HCT116 (cell line): ENCODE measurements at regions not wholly inside any gene's neighbourhood (a gene's known extent, or its start where the extent isn't known, plus 50 kb on each side); places are given as distances from the start of the nearest gene placed in this dataset.

Source experiments
- ATAC-seq: fragments of 200-7000 bp; cut with Tn5 transposase; 2 replicates; pipeline ENCODE4 v1.9.1; 2020; ENCODE audit warnings: mild to moderate bottlenecking, moderate library complexity
- BruUV-seq: library from RNA; stranded (reverse); fragments of 400-500 nt; replicated peaks from 2 replicates; lab custom pipeline; 2021; lab: Mats Ljungman, UMichigan
- CTCF ChIA-PET: fragments of 300-600 bp; sonication (Branson Sonifier 250); formaldehyde crosslinking; loops from one replicate; lab custom pipeline; 2021; ENCODE audit warnings: antibody characterized with exemption; lab: Charles Lee
- POLR2A ChIA-PET: fragments of 300-600, 350-600 bp; sonication (Branson Sonifier 250); formaldehyde crosslinking; loops from one replicate; lab custom pipeline; 2021; ENCODE audit warnings: antibody characterized with exemption; lab: Charles Lee
- RAD21 ChIA-PET, 2 experiments: fragments of 300-600 bp; sonication (Branson Sonifier 250); formaldehyde crosslinking; loops; one replicate each; lab custom pipeline; 2023; ENCODE audit warnings: low total read pairs in 2 of 2; ENCODE audit not compliant: uncharacterized antibody in 2 of 2, unreplicated experiment in 2 of 2, low non-redundant PET in 1 of 2; lab: Charles Lee
- DNase-seq: peaks from one replicate; pipeline ENCODE4 v3.0.0-alpha.2; 2010; ENCODE audit warnings: low read depth, low spot score
- H2AFZ ChIP-seq: fragments of 200-600 bp; shearing (Covaris generic), sonication (generic); 2 replicates; pipeline ENCODE4 v1.6.1; 2017; ENCODE audit warnings: low read depth, mixed run types, mixed read lengths, antibody characterized with exemption, low read length; ENCODE audit not compliant: poor library complexity, severe bottlenecking
- H3K27ac ChIP-seq: 2 replicates; pipeline ENCODE4 v1.5.1; 2012; ENCODE audit warnings: low read depth, low read length
- H3K27me3 ChIP-seq: fragments of 200-600 bp; sonication (generic); 2 replicates; pipeline ENCODE4 v1.6.1; 2016; ENCODE audit warnings: mixed run types, low read length, mixed read lengths; ENCODE audit not compliant: insufficient read depth
- H3K36me3 ChIP-seq, 2 experiments: fragments of 200-500 bp in 1 of 2; fragments of 200-600 bp in 1 of 2; sonication (Bioruptor generic) in 1 of 2; sonication (generic) in 1 of 2; 2 replicates each; pipeline versions ENCODE4 v1.5.1 to v1.6.1; 2014 to 2016; ENCODE audit warnings: low read length in 2 of 2, inconsistent platforms in 1 of 2, mixed read lengths in 1 of 2, mixed run types in 1 of 2; ENCODE audit not compliant: insufficient read depth in 2 of 2, control insufficient read depth in 1 of 2
- H3K4me1 ChIP-seq, 2 experiments: fragments of 200-600 bp in 1 of 2; sonication (generic) in 1 of 2; 2 replicates each; pipeline versions ENCODE4 v1.5.1 to v1.6.1; 2012 to 2017; ENCODE audit warnings: low read length in 2 of 2, inconsistent platforms in 1 of 2, mild to moderate bottlenecking in 1 of 2, mixed read lengths in 1 of 2, mixed run types in 1 of 2, moderate library complexity in 1 of 2; ENCODE audit not compliant: insufficient read depth in 2 of 2, control insufficient read depth in 1 of 2
- H3K4me2 ChIP-seq: fragments of 200-600 bp; sonication (generic); 2 replicates; pipeline ENCODE4 v1.6.1; 2017; ENCODE audit warnings: mixed run types, low read length, mixed read lengths
- H3K4me3 ChIP-seq, 2 experiments: fragments of 200-600 bp in 1 of 2; sonication (generic) in 1 of 2; replicated peaks in 1 of 2; 2 replicates each; pipeline ENCODE4 v1.5.1; 2011 to 2016; ENCODE audit warnings: low read length in 2 of 2, control low read depth in 1 of 2, low read depth in 1 of 2, mild to moderate bottlenecking in 1 of 2, mixed read lengths in 1 of 2, mixed run types in 1 of 2
- H3K79me2 ChIP-seq: fragments of 200-600 bp; sonication (generic); 2 replicates; pipeline ENCODE4 v1.6.1; 2017; ENCODE audit warnings: mild to moderate bottlenecking, mixed run types, low read length, moderate library complexity, mixed read lengths; ENCODE audit not compliant: insufficient read depth
- H3K9ac ChIP-seq: fragments of 200-600 bp; sonication (generic); 2 replicates; pipeline ENCODE4 v1.6.1; 2016; ENCODE audit warnings: low read length, mixed read lengths
- H3K9me2 ChIP-seq: fragments of 200-600 bp; sonication (generic), shearing (Covaris generic); 2 replicates; pipeline ENCODE4 v1.6.1; 2017; ENCODE audit warnings: mixed run types, mild to moderate bottlenecking, moderate library complexity; ENCODE audit not compliant: insufficient read depth
- H3K9me3 ChIP-seq, 2 experiments: fragments of 200-500 bp in 1 of 2; fragments of 200-600 bp in 1 of 2; sonication (Bioruptor generic) in 1 of 2; sonication (generic) in 1 of 2; 2 replicates each; pipeline ENCODE4 v1.6.1; 2014 to 2017; ENCODE audit warnings: low read length in 2 of 2, mixed read lengths in 2 of 2, inconsistent platforms in 1 of 2, low read depth in 1 of 2, mild to moderate bottlenecking in 1 of 2, mixed run types in 1 of 2, moderate library complexity in 1 of 2; ENCODE audit not compliant: control insufficient read depth in 1 of 2, insufficient read depth in 1 of 2
- H4K20me1 ChIP-seq: fragments of 200-600 bp; sonication (generic), shearing (Covaris generic); 2 replicates; pipeline ENCODE4 v1.6.1; 2017; ENCODE audit warnings: mixed run types, mild to moderate bottlenecking, moderate library complexity; ENCODE audit not compliant: insufficient read depth
- CBX3 ChIP-seq: IDR thresholded peaks from 2 replicates; pipeline ENCODE4 v1.6.1; 2012; ENCODE audit warnings: low read depth
- CEBPB ChIP-seq: IDR thresholded peaks from 2 replicates; pipeline ENCODE4 v1.6.1; 2012; ENCODE audit warnings: low read depth
- CTCF ChIP-seq, 3 experiments: fragments of 200-600 bp in 1 of 3; sonication (generic) in 1 of 3; IDR thresholded peaks in 2 of 3; conservative IDR thresholded peaks in 1 of 3; 2 replicates each; pipeline ENCODE4 v1.5.1; 2012 to 2017; ENCODE audit warnings: low read depth in 2 of 3, low read length in 2 of 3, antibody characterized with exemption in 1 of 3, borderline replicate concordance in 1 of 3, control low read depth in 1 of 3, mild to moderate bottlenecking in 1 of 3, mixed read lengths in 1 of 3, mixed run types in 1 of 3, moderate library complexity in 1 of 3; ENCODE audit not compliant: insufficient read depth in 1 of 3
- EGR1 ChIP-seq: IDR thresholded peaks from 2 replicates; pipeline ENCODE4 v1.6.1; 2012; ENCODE audit warnings: low read depth
- ELF1 ChIP-seq: IDR thresholded peaks from 2 replicates; pipeline ENCODE4 v1.6.1; 2012; ENCODE audit warnings: low read depth, borderline replicate concordance
- EZH2 ChIP-seq: fragments of 200-600 bp; sonication (generic); IDR thresholded peaks from 2 replicates; pipeline ENCODE4 v1.6.1; 2017; ENCODE audit warnings: antibody characterized with exemption, mixed run types
- EZH2phosphoT487 ChIP-seq: fragments of 200-600 bp; IDR thresholded peaks from 2 replicates; pipeline ENCODE4 v1.6.1; 2018; ENCODE audit warnings: antibody characterized with exemption, borderline replicate concordance
- FOSL1 ChIP-seq: IDR thresholded peaks from 2 replicates; pipeline ENCODE4 v1.6.1; 2012; ENCODE audit warnings: low read depth
- JUND ChIP-seq: IDR thresholded peaks from 2 replicates; pipeline ENCODE4 v1.6.1; 2012
- MAX ChIP-seq: IDR thresholded peaks from 2 replicates; pipeline ENCODE4 v1.6.1; 2012
- POLR2AphosphoS5 ChIP-seq: IDR thresholded peaks from 2 replicates; pipeline ENCODE4 v1.6.1; 2011; ENCODE audit warnings: mild to moderate bottlenecking, low read depth, low read length, moderate library complexity
- RAD21 ChIP-seq: IDR thresholded peaks from 2 replicates; pipeline ENCODE4 v1.6.1; 2012; ENCODE audit warnings: low read depth, mild to moderate bottlenecking
- SIN3A ChIP-seq: IDR thresholded peaks from 2 replicates; pipeline ENCODE4 v1.6.1; 2012; ENCODE audit warnings: low read depth
- SP1 ChIP-seq: IDR thresholded peaks from 2 replicates; pipeline ENCODE4 v1.6.1; 2012; ENCODE audit warnings: low read depth
- SRF ChIP-seq: IDR thresholded peaks from 2 replicates; pipeline ENCODE4 v1.6.1; 2012; ENCODE audit warnings: low read depth
- TCF7L2 ChIP-seq: IDR thresholded peaks from 2 replicates; pipeline ENCODE4 v1.7.0; 2011; ENCODE audit warnings: borderline replicate concordance, inconsistent platforms; ENCODE audit not compliant: insufficient read depth, insufficient read length; ENCODE audit errors: extremely low read depth
- YY1 ChIP-seq: IDR thresholded peaks from 2 replicates; pipeline ENCODE4 v1.6.1; 2011; ENCODE audit warnings: low read length, low read depth, moderate library complexity, mild to moderate bottlenecking; ENCODE audit not compliant: insufficient replicate concordance; ENCODE audit errors: extremely low read depth
- ZFX ChIP-seq: fragments of 450-650 bp; IDR thresholded peaks from 2 replicates; pipeline ENCODE4 v1.6.1; 2017
- ZNF274 ChIP-seq: fragments of 200-500 bp; sonication (Bioruptor generic); IDR thresholded peaks from 2 replicates; pipeline ENCODE4 v1.6.1; 2014; ENCODE audit warnings: mild to moderate bottlenecking, low read depth, low read length, inconsistent platforms
- intact Hi-C: fragments of 100-400 bp; cut with micrococcal nuclease; formaldehyde crosslinking; loops from 2 replicates; pipeline ENCODE4 v1.10.0; 2022

GRCh38 chr1:238099871-238100270 is 209.1 kb upstream of the ZP4 start:
- ChIA-PET POLR2A (no interaction called here), CTCF (no interaction called here), RAD21 (no interaction called here)
- Histone ChIP-seq H4K20me1 (no peaks in the 10 kb centered on the region), H3K36me3 (no peaks in the 10 kb centered on the region), H3K4me2 (no peak overlapping the region), H2AFZ (no peak overlapping the region), H3K9ac (no peak overlapping the region), H3K4me3 (no peak overlapping the region), H3K4me1 (no peaks in the 10 kb centered on the region), H3K27ac (no peak overlapping the region), H3K27me3 (no peaks in the 10 kb centered on the region), H3K79me2 (no peaks in the 10 kb centered on the region), H3K9me3 (peaks cover 7 to 11% of the 10 kb centered on the region in 2 experiments; a peak in 2 of 4 replicates), H3K9me2 (no peaks in the 10 kb centered on the region)
- intact Hi-C loops: loop anchor here (10.0 kb wide), 1 partner anchor 95 kb away; no protein-coding TSS in a partner anchor
- BruUV-seq: no TSS peak
- ATAC-seq (no peak), DNase-seq (no peak)
- no peak for TF ChIP-seq EZH2
- no peak for TF ChIP-seq SP1
- TF ChIP-seq MAX: no peak
- TF ChIP-seq ZFX: no peak
- no peak for TF ChIP-seq RAD21
- TF ChIP-seq EGR1: no peak
- no peak for TF ChIP-seq ELF1
- no peak for TF ChIP-seq ZNF274
- no peak for TF ChIP-seq EZH2phosphoT487
- no peak for TF ChIP-seq SRF
- no peak for TF ChIP-seq CBX3
- TF ChIP-seq YY1: no peak

- no peaks in the 10 kb centered on the region for H4K20me1 ChIP-seq
- DNase-seq (no peak), ATAC-seq (no peak)
- ChIA-PET RAD21 (no interaction called here), CTCF (no interaction called here), POLR2A (no interaction called here)
- intact Hi-C loops: no loop called here
- H3K9me2 ChIP-seq: no peaks in the 10 kb centered on the region
- H3K4me1 ChIP-seq: no peaks in the 10 kb centered on the region
- no peak overlapping the region for H3K4me2 ChIP-seq
- no TSS peak for BruUV-seq
- peaks cover 11 to 25% of the 10 kb centered on the region in 2 experiments; a peak in 2 of 4 replicates for H3K9me3 ChIP-seq
- no peaks in the 10 kb centered on the region for H3K36me3 ChIP-seq
- H3K79me2 ChIP-seq: no peaks in the 10 kb centered on the region
- no peak overlapping the region for H3K4me3 ChIP-seq
- H2AFZ ChIP-seq: no peak overlapping the region
- no peaks in the 10 kb centered on the region for H3K27me3 ChIP-seq
- no peak overlapping the region for H3K27ac ChIP-seq
- no peak overlapping the region for H3K9ac ChIP-seq
- TF ChIP-seq EZH2 (no peak), SIN3A (no peak), CEBPB (no peak), TCF7L2 (no peak), RAD21 (no peak), FOSL1 (no peak), CBX3 (no peak), JUND (no peak), ZNF274 (no peak), YY1 (no peak), CTCF (IDR thresholded peaks at IDR 0.05 in 2 of 3, conservative IDR thresholded peaks at IDR 0.05 in 1 of 3; ENCODE audit: borderline replicate concordance in 1 of 3, insufficient read depth in 1 of 3, low read depth in 2 of 3, low read length in 2 of 3) (no peak), POLR2AphosphoS5 (no peak), SP1 (no peak)
Measured at GRCh38 chr1:238089615-238090014, 198.9 kb upstream of the ZP4 start.
